Mucosa of rectum (tissue), 2 donors: ENCODE measurements at regions not wholly inside any gene's neighbourhood (a gene's known extent, or its start where the extent isn't known, plus 50 kb on each side); places are given as distances from the start of the nearest gene placed in this dataset.
"Not testable (repeated sequence)": the region's sequence is repeated elsewhere in the genome, so short reads cannot be mapped to it uniquely, and the experiment has no call there.

Source experiments
- H3K27ac ChIP-seq, 2 donors: one replicate each; pipeline ENCODE4 v1.7.0; 2013; ENCODE audit warnings: inconsistent platforms in 2 of 2, low read depth in 2 of 2, low read length in 2 of 2
- H3K27me3 ChIP-seq, 2 donors: one replicate each; pipeline ENCODE4 v1.7.0; 2013; ENCODE audit warnings: low read length in 2 of 2; ENCODE audit not compliant: control insufficient read depth in 2 of 2, insufficient read depth in 2 of 2
- H3K36me3 ChIP-seq, 2 donors: one replicate each; pipeline ENCODE4 v1.7.0; 2013; ENCODE audit warnings: low read length in 2 of 2; ENCODE audit not compliant: control insufficient read depth in 2 of 2, insufficient read depth in 2 of 2
- H3K4me1 ChIP-seq, 2 donors: one replicate each; pipeline ENCODE4 v1.7.0; 2013; ENCODE audit warnings: low read length in 2 of 2, mild to moderate bottlenecking in 1 of 2; ENCODE audit not compliant: control insufficient read depth in 2 of 2, insufficient read depth in 2 of 2
- H3K4me3 ChIP-seq, 2 donors: one replicate each; pipeline ENCODE4 v1.7.0; 2013; ENCODE audit warnings: low read length in 2 of 2
- H3K9ac ChIP-seq, 2 donors: one replicate each; pipeline ENCODE4 v1.7.0; 2013; ENCODE audit warnings: low read length in 2 of 2, low read depth in 1 of 2, mild to moderate bottlenecking in 1 of 2
- H3K9me3 ChIP-seq, 2 donors: one replicate each; pipeline ENCODE4 v1.7.0; 2013; ENCODE audit warnings: low read length in 2 of 2; ENCODE audit not compliant: control insufficient read depth in 2 of 2
- donor health status: healthy.
- donor health status: Normal muscosa, but diverticular disease.

GRCh38 chr13:72556945-72557344, 170.5 kb downstream of the MZT1 start:
- Histone ChIP-seq H3K27me3 (no peaks in the 10 kb centered on the region), H3K4me3 (no peak overlapping the region), H3K27ac (no peak overlapping the region), H3K9me3 (no peaks in the 10 kb centered on the region), H3K9ac (no peak overlapping the region), H3K36me3 (no peaks in the 10 kb centered on the region), H3K4me1 (no peaks in the 10 kb centered on the region)

GRCh38 chr13:72555601-72556000, 171.8 kb downstream of the MZT1 start:
- H3K9ac ChIP-seq: no peak overlapping the region
- H3K36me3 ChIP-seq: no peaks in the 10 kb centered on the region
- no peaks in the 10 kb centered on the region for H3K9me3 ChIP-seq
- no peak overlapping the region for H3K27ac ChIP-seq
- H3K27me3 ChIP-seq: no peaks in the 10 kb centered on the region
- no peaks in the 10 kb centered on the region for H3K4me1 ChIP-seq
- no peak overlapping the region for H3K4me3 ChIP-seq

DNA sequence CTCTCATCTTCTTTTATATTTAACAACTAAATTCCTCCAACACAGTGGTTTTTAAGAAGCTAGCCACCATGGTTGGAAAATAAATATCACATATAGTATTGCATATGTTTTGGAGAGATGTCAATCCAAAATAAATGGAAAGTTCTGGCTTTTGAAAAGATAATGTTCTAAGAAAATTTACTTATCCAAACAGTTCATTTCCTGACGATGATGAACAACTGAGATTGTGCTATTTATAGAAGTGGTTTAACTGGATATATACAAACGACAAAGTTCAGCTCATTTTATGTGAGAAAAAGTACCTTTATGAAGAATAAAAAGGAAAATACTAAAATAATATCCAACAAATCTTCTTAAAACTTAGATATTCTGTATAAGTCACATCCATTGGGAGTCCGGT, 174.7 kb downstream of the MZT1 start:
- H3K9me3 ChIP-seq: no peaks in the 10 kb centered on the region
- no peaks in the 10 kb centered on the region for H3K27me3 ChIP-seq
- no peaks in the 10 kb centered on the region for H3K4me1 ChIP-seq
- H3K9ac ChIP-seq: no peak overlapping the region
- H3K27ac ChIP-seq: no peak overlapping the region
- H3K36me3 ChIP-seq: no peaks in the 10 kb centered on the region
- H3K4me3 ChIP-seq: no peak overlapping the region

- not testable (repeated sequence) for H3K4me1 ChIP-seq, H3K36me3 ChIP-seq, H3K9me3 ChIP-seq, H3K27ac ChIP-seq, H3K9ac ChIP-seq, H3K27me3 ChIP-seq, H3K4me3 ChIP-seq
Measured at GRCh38 chr13:72545895-72546294, 181.5 kb downstream of the MZT1 start.

- Histone ChIP-seq H3K9ac (no peak overlapping the region), H3K4me3 (no peak overlapping the region), H3K36me3 (no peaks in the 10 kb centered on the region), H3K4me1 (peaks cover 0 to 1% of the 10 kb centered on the region in 2 donors), H3K27me3 (no peaks in the 10 kb centered on the region), H3K27ac (no peak overlapping the region), H3K9me3 (no peaks in the 10 kb centered on the region)
Measured at GRCh38 chr13:72545030-72545719, 182.3 kb downstream of the MZT1 start.

DNA sequence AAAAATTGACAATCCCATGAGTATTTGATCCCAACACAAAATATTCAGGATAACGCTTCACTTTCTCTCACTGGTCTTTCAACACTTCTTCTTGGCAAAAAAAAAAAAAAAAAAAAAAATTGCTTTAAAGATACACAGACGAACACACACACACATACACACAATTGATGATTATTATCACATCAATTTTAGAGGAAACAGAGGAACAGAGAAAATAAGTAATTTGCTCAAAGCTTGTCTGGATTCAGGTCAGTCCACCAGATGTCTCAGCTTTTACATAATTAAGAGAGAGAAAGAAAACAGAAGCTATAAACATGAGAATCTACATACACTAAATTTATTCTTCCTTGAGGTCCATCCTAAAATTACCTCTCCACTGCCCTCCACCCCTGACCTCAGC, 183.4 kb downstream of the MZT1 start:
- Histone ChIP-seq H3K36me3 (no peaks in the 10 kb centered on the region), H3K4me1 (peaks cover 0 to 4% of the 10 kb centered on the region in 2 donors), H3K9me3 (no peaks in the 10 kb centered on the region), H3K4me3 (no peak overlapping the region), H3K27ac (no peak overlapping the region), H3K27me3 (no peaks in the 10 kb centered on the region), H3K9ac (no peak overlapping the region)

DNA sequence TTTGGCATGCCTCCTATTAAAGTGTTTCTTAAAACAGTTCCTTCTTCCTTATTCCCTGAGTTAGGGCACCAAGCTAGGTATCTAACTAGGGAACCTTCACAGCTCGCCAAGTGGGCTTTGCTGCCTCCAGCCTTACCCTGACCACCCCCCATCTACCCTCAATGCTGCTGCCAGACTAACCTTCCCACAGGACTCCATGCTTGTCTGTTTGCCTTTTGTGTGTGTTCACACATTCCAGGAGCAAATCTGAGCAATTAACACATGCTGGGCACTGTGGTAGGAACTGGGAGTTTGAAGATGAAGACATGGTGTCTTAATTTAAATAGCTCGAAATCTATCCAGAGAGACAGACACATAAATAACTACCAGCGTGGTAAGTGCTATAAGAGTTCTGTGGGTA, 185.2 kb downstream of the MZT1 start:
- Histone ChIP-seq H3K27ac (no peak overlapping the region), H3K4me3 (no peak overlapping the region), H3K27me3 (no peaks in the 10 kb centered on the region)

DNA sequence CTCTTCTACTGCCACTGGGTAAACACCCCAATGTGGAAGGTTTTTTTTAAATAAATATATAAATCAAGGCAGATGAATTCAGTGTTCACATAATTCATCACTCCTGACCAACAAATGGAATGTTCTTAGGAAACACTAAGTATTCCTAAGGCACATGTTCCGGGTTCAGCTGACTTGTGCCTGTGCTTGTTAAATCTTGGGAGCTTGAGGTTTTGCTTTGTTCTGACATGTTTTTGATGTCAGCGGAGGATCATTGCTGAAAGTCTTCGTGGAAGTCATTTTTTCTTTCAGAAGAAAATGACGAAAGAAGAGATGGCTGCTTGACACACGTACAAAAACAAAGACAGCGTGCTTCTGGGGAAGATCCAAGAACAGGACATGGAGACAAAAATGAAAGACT, 185.8 kb downstream of the MZT1 start:
- H3K9me3 ChIP-seq: no peaks in the 10 kb centered on the region
- H3K4me3 ChIP-seq: no peak overlapping the region
- no peak overlapping the region for H3K9ac ChIP-seq
- H3K36me3 ChIP-seq: no peaks in the 10 kb centered on the region
- H3K27ac ChIP-seq: no peak overlapping the region
- H3K4me1 ChIP-seq: peaks cover 5 to 8% of the 10 kb centered on the region in 2 donors
- H3K27me3 ChIP-seq: no peaks in the 10 kb centered on the region

More for the DNA sequence above, 185.2 kb downstream of the MZT1 start:
- peaks cover 2 to 8% of the 10 kb centered on the region in 2 donors for H3K4me1 ChIP-seq
- no peak overlapping the region for H3K9ac ChIP-seq
- H3K36me3 ChIP-seq: no peaks in the 10 kb centered on the region
- no peaks in the 10 kb centered on the region for H3K9me3 ChIP-seq

DNA sequence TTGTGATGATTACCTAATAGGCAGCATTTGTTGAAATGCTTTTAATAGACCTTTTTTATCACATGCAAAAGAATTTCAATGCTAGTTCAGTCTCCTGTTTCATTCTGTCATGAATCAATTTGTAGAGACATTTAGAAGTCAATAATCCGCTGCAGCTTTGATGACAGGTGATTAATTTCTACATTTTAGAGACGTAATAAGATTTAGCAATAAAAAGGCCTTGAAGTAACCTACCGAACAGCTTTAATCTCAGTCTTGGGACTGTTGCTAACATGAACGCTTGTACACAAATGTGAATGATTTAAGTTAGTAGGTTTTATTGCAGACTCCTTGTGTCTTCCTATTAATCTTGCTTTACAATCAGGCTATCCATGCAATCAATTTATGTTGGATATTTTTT, 186.5 kb downstream of the MZT1 start:
- no peaks in the 10 kb centered on the region for H3K36me3 ChIP-seq
- H3K4me1 ChIP-seq: peaks cover 5 to 10% of the 10 kb centered on the region in 2 donors
- H3K4me3 ChIP-seq: no peak overlapping the region
- no peaks in the 10 kb centered on the region for H3K27me3 ChIP-seq
- H3K9ac ChIP-seq: no peak overlapping the region
- no peak overlapping the region for H3K27ac ChIP-seq
- H3K9me3 ChIP-seq: no peaks in the 10 kb centered on the region

- H3K4me1 ChIP-seq: peaks cover 5 to 10% of the 10 kb centered on the region in 2 donors
- peak overlapping the region in 1 of 2 donors; percentile 39 for H3K27ac ChIP-seq
- no peak overlapping the region for H3K4me3 ChIP-seq
- no peaks in the 10 kb centered on the region for H3K36me3 ChIP-seq
- no peak overlapping the region for H3K9ac ChIP-seq
- no peaks in the 10 kb centered on the region for H3K27me3 ChIP-seq
- no peaks in the 10 kb centered on the region for H3K9me3 ChIP-seq
Measured at GRCh38 chr13:72539925-72540324, 187.5 kb downstream of the MZT1 start.
